HFF-Myc (cell line): ENCODE measurements at regions not wholly inside any gene's neighbourhood (a gene's known extent, or its start where the extent isn't known, plus 50 kb on each side); places are given as distances from the start of the nearest gene placed in this dataset.

Source experiments
- DNase-seq: peaks from one replicate; pipeline ENCODE4 v3.0.0-alpha.2; 2011; ENCODE audit warnings: low read depth; ENCODE audit errors: extremely low read depth
- H3K4me3 ChIP-seq: replicated peaks from 2 replicates; pipeline ENCODE4 v1.5.1; 2011; ENCODE audit warnings: low read depth, mild to moderate bottlenecking, control low read depth, low read length
- TF ChIP-seq, protein P1 (sequence below): IDR thresholded peaks from 2 replicates; pipeline ENCODE4 v1.5.1; 2012; ENCODE audit warnings: mild to moderate bottlenecking, low read depth, low read length, control low read depth; ENCODE audit errors: missing control alignments

- TF ChIP-seq, protein P1, sequence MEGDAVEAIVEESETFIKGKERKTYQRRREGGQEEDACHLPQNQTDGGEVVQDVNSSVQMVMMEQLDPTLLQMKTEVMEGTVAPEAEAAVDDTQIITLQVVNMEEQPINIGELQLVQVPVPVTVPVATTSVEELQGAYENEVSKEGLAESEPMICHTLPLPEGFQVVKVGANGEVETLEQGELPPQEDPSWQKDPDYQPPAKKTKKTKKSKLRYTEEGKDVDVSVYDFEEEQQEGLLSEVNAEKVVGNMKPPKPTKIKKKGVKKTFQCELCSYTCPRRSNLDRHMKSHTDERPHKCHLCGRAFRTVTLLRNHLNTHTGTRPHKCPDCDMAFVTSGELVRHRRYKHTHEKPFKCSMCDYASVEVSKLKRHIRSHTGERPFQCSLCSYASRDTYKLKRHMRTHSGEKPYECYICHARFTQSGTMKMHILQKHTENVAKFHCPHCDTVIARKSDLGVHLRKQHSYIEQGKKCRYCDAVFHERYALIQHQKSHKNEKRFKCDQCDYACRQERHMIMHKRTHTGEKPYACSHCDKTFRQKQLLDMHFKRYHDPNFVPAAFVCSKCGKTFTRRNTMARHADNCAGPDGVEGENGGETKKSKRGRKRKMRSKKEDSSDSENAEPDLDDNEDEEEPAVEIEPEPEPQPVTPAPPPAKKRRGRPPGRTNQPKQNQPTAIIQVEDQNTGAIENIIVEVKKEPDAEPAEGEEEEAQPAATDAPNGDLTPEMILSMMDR: no peak
- no peak for DNase-seq
- H3K4me3 ChIP-seq: no peak overlapping the region
Observed at GRCh38 chr13:89097994-89098393, 1426.8 kb downstream of the SLITRK5 start.

DNA sequence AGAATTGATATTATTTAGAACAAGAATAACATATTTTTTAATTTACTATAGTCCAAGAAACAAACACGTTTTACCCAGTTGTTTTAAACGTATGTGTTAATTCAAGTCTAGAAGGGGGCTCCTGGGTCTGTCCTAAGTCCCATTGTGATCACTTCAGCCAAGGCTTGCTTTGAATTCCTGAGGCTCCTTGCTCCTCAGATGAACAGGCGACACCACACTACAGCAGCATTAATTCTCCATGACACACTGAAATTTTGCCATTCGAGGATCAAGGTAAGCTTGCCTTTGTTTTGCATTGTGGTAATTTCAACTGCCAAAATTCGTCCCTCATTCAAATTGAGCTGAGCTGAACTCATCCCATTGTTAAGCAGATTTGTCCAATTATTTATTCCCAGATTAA lies 1442.6 kb downstream of the SLITRK5 start:
- no peak for DNase-seq
- no peak overlapping the region for H3K4me3 ChIP-seq
- TF ChIP-seq, protein P1: no peak

GRCh38 chr13:89115307-89115706 lies 1444.1 kb downstream of the SLITRK5 start:
- H3K4me3 ChIP-seq: no peak overlapping the region
- no peak for DNase-seq
- TF ChIP-seq, protein P1: no peak

GRCh38 chr13:89136678-89137077 lies 1465.5 kb downstream of the SLITRK5 start:
- H3K4me3 ChIP-seq: no peak overlapping the region
- TF ChIP-seq, protein P1: no peak
- no peak for DNase-seq

DNA sequence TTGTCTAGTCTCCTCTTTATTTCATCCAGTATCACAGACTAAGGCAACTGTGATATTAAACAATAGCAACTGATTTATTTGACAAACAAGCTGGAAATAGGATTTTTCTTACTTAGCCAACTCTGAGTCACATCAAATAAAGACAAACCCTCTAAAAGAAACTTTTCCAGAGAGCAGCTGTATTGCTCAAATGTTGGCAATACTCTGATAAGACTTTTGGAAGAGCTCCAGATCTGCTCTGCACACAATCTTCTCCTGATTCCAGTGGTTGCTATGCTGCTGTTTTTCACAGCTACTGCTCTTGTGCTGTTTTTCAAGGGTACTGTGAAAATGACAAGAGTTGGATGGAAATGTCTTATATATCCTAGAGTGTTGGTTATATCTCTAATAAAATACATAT lies 1479.2 kb downstream of the SLITRK5 start:
- TF ChIP-seq, protein P1: no peak
- no peak overlapping the region for H3K4me3 ChIP-seq
- no peak for DNase-seq

- TF ChIP-seq, protein P1: no peak
- DNase-seq: no peak
- H3K4me3 ChIP-seq: no peak overlapping the region
Observed at GRCh38 chr13:89153941-89154340, 1482.8 kb downstream of the SLITRK5 start.

- DNase-seq: no peak
- TF ChIP-seq, protein P1: no peak
Observed at GRCh38 chr13:89163096-89163495, 1491.9 kb downstream of the SLITRK5 start.

More at GRCh38 chr13:89163096-89163495, 1491.9 kb downstream of the SLITRK5 start:
- H3K4me3 ChIP-seq: no peak overlapping the region
